OCI-LY1 (cell line): ENCODE measurements at regions not wholly inside any gene's neighbourhood (a gene's known extent, or its start where the extent isn't known, plus 50 kb on each side); places are given as distances from the start of the nearest gene placed in this dataset.

Source experiments
- CTCF ChIP-seq: fragments of 200-600 bp; sonication (generic), shearing (Covaris generic); IDR thresholded peaks from 2 replicates; pipeline ENCODE4 v1.5.1; 2017; ENCODE audit warnings: mild to moderate bottlenecking, antibody characterized with exemption, low read length, moderate library complexity, mixed read lengths
- EZH2 ChIP-seq: fragments of 200-600 bp; sonication (generic), shearing (Covaris generic); IDR thresholded peaks from 2 replicates; pipeline ENCODE4 v1.8.0; 2017; ENCODE audit warnings: borderline replicate concordance, mixed run types, mild to moderate bottlenecking, antibody characterized with exemption, low read length, moderate library complexity, mixed read lengths

- TF ChIP-seq CTCF: no peak
- no peak for TF ChIP-seq EZH2
Observed at GRCh38 chr6:14775528-14775927, 470.3 kb upstream of the JARID2 start.
